ENCODE measurements at regions not wholly inside any gene's neighbourhood (a gene's known extent, or its start where the extent isn't known, plus 50 kb on each side); places are given as distances from the start of the nearest gene placed in this dataset.

- peaks cover 0 to 6% of the 10 kb centered on the region in 2 experiments; a peak in 2 of 5 replicates for H3K27me3 ChIP-seq (ENCODE audit: control insufficient read depth in 1 of 2, insufficient read depth in 2 of 2, low read length in 2 of 2)
- no peaks in the 10 kb centered on the region for H3K79me2 ChIP-seq (ENCODE audit: insufficient read depth, low read length)
- no peak for TF ChIP-seq POLR2AphosphoS5 (IDR thresholded peaks at IDR 0.05; ENCODE audit: low read depth, low read length)
- TF ChIP-seq WIZ (CRISPR knock-in tag; IDR thresholded peaks at IDR 0.05), result no peak
- TF ChIP-seq ARID5B (CRISPR knock-in tag; IDR thresholded peaks at IDR 0.05), result no peak
- no peak for TF ChIP-seq RARA (CRISPR knock-in tag; IDR thresholded peaks at IDR 0.05)
- TF ChIP-seq KAT7 (CRISPR knock-in tag; IDR thresholded peaks at IDR 0.05; ENCODE audit: borderline replicate concordance), result no peak
- TF ChIP-seq STAG1 (CRISPR knock-in tag; IDR thresholded peaks at IDR 0.05), result no peak
- no peak for FAIRE-seq
- H3K4me1 ChIP-seq (ENCODE audit: insufficient read depth, low read length), result no peaks in the 10 kb centered on the region
- no peak for ATAC-seq
- no TSS peak for BruUV-seq (replicated peaks)
- no peak overlapping the region for H3K27ac ChIP-seq (ENCODE audit: extremely low read length, insufficient read depth, low read length)
- H2AFZ ChIP-seq (ENCODE audit: low read length), result no peak overlapping the region
- H3K9ac ChIP-seq (ENCODE audit: insufficient read depth, low read depth, low read length), result no peak overlapping the region
- no peaks in the 10 kb centered on the region for H3K36me3 ChIP-seq (replicated peaks in 1 of 2; ENCODE audit: control insufficient read depth in 1 of 2, insufficient read depth in 2 of 2, low read length in 2 of 2)
- H3K4me3 ChIP-seq (replicated peaks in 1 of 3; ENCODE audit: insufficient read depth in 1 of 3, low read depth in 2 of 3, low read length in 3 of 3), result no peak overlapping the region
- CTCF ChIA-PET (ENCODE audit: low intra/inter-chr PET ratio, low total read pairs), result no interaction called here
- POLR2A ChIA-PET, result no interaction called here
- H4K20me1 ChIP-seq (ENCODE audit: insufficient read depth, low read length), result no peaks in the 10 kb centered on the region
- H3K4me2 ChIP-seq (ENCODE audit: low read depth, low read length), result no peak overlapping the region
- H3K9me3 ChIP-seq (ENCODE audit: low read length), result no peaks in the 10 kb centered on the region
- 0% methylated on average over 3 of the region's 3 CpGs for WGBS (ENCODE audit: low lambda C conversion rate)
- intact Hi-C loops (cut with micrococcal nuclease; ENCODE audit: unreplicated experiment), result no loop called here
- no peak for DNase-seq (ENCODE audit: low spot score)
- in situ Hi-C loops (cut with HindIII; ENCODE audit: extremely low pct_ligation_motif_present, low pct_unique_long_range_greater_than_20kb), result no loop called here
Observed at GRCh38 chr1:177849579-177850290, 120.1 kb downstream of the SEC16B start.

All from HepG2 (cell line).